Cardiac muscle cell (in vitro differentiated cells and primary cell): ENCODE measurements at regions not wholly inside any gene's neighbourhood (a gene's known extent, or its start where the extent isn't known, plus 50 kb on each side); places are given as distances from the start of the nearest gene placed in this dataset.
"Not testable (repeated sequence)": the region's sequence is repeated elsewhere in the genome, so short reads cannot be mapped to it uniquely, and the experiment has no call there.

ENCODE experiments used
- DNase-seq, 2 donors: peaks; one replicate each; pipeline versions ENCODE4 v3.0.0 to v3.0.0-alpha.2; 2010 to 2017; ENCODE audit warnings: low read depth in 1 of 2, low spot score in 1 of 2
- H3K27ac ChIP-seq: fragments of 200-600 bp; sonication (generic); 2 replicates; pipeline ENCODE4 v1.5.1; 2016
- H3K27me3 ChIP-seq: fragments of 200-600 bp; sonication (generic); 2 replicates; pipeline ENCODE4 v1.6.0; 2016; ENCODE audit warnings: control low read depth
- H3K36me3 ChIP-seq: fragments of 200-600 bp; sonication (generic); 2 replicates; pipeline ENCODE4 v1.5.1; 2016; ENCODE audit warnings: control low read depth
- H3K4me1 ChIP-seq: fragments of 200-600 bp; sonication (generic); 2 replicates; pipeline ENCODE4 v1.8.1; 2017; ENCODE audit warnings: low read depth, mild to moderate bottlenecking, mixed run types
- H3K4me3 ChIP-seq: fragments of 200-600 bp; sonication (generic); 2 replicates; pipeline ENCODE4 v1.5.1; 2016; ENCODE audit warnings: mild to moderate bottlenecking
- H3K9me3 ChIP-seq: fragments of 200-600 bp; sonication (generic); 2 replicates; pipeline ENCODE4 v1.5.1; 2017; ENCODE audit warnings: low read depth, mild to moderate bottlenecking, control low read depth
- TF ChIP-seq, protein P1 (sequence below): IDR thresholded peaks from 2 replicates; pipeline ENCODE4 v1.5.1; 2012; ENCODE audit warnings: low read depth, mild to moderate bottlenecking, low read length

DNA sequence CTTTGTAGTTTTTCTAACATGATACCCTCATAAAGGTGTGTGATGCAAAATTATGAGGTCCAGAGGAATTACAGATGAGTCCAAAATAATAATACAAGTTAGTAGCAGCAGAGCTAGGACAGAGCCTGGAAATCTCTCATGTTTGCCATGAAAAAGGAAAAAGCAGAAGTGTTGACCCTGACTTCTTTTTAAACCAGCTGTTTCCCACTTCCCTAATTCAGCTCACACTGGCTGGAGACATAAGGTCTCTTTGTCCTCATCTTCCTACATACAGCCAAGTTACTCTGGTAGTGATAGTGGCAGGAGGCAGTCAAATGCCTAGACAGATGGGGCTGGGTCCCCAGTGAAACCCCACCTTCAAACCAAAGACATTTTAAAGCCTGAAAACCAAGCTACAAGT is 269.2 kb downstream of the C7orf25 start:
- no peaks in the 10 kb centered on the region for H3K27me3 ChIP-seq
- H3K4me3 ChIP-seq = no peak overlapping the region
- TF ChIP-seq, protein P1, sequence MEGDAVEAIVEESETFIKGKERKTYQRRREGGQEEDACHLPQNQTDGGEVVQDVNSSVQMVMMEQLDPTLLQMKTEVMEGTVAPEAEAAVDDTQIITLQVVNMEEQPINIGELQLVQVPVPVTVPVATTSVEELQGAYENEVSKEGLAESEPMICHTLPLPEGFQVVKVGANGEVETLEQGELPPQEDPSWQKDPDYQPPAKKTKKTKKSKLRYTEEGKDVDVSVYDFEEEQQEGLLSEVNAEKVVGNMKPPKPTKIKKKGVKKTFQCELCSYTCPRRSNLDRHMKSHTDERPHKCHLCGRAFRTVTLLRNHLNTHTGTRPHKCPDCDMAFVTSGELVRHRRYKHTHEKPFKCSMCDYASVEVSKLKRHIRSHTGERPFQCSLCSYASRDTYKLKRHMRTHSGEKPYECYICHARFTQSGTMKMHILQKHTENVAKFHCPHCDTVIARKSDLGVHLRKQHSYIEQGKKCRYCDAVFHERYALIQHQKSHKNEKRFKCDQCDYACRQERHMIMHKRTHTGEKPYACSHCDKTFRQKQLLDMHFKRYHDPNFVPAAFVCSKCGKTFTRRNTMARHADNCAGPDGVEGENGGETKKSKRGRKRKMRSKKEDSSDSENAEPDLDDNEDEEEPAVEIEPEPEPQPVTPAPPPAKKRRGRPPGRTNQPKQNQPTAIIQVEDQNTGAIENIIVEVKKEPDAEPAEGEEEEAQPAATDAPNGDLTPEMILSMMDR = no peak
- no peak overlapping the region for H3K27ac ChIP-seq
- H3K36me3 ChIP-seq = no peaks in the 10 kb centered on the region
- DNase-seq = no peak
- no peaks in the 10 kb centered on the region for H3K9me3 ChIP-seq
- H3K4me1 ChIP-seq = peaks cover 6% of the 10 kb centered on the region

- Histone ChIP-seq H3K36me3 (no peaks in the 10 kb centered on the region), H3K4me1 (peaks cover 6% of the 10 kb centered on the region), H3K27ac (no peak overlapping the region), H3K9me3 (no peaks in the 10 kb centered on the region), H3K4me3 (no peak overlapping the region), H3K27me3 (no peaks in the 10 kb centered on the region)
- TF ChIP-seq, protein P1 = no peak
- DNase-seq = no peak
Measured at GRCh38 chr7:42639930-42640329, 271.9 kb downstream of the C7orf25 start.

DNA sequence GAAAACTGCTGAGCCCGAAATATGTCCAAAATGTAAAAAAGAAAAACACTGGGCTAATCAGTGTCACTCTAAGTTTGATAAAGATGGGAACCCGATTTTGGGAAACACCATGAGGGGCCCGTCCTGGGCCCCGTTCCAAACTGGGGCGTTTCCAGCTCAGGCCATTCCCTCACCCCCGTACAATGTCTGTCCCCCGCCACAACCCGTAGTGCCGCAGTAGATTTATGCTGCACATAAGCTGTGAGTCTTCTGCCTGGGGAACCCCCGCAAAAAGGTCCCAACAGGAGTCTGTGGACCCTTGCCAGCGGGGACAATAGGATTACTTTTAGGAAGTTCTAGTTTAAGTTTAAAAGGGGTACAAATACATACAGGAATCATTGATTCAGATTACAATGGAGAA is 275.5 kb downstream of the C7orf25 start:
- H3K4me1 ChIP-seq, H3K27ac ChIP-seq, H3K27me3 ChIP-seq, H3K9me3 ChIP-seq, H3K4me3 ChIP-seq, H3K36me3 ChIP-seq, DNase-seq: not testable (repeated sequence)

DNA sequence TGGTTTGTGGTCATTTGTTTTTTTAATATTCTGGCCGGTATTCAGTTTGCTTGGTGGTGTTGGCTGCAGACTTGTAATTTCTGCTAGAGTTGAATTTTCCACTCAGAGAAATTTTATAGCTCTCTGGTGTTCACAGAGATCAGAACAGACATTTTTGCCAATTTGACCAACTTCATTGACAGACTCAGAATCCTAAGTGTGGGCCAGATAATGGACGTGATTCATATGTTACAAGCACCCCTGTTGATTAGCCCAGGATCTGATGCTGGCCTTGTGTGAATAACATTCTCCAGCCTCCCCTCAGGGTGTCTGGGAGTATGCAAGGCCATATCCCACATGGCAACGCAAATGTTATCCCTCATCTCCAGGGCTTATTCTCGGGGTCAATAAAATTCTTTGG is 283.8 kb downstream of the C7orf25 start:
- H3K36me3 ChIP-seq = no peaks in the 10 kb centered on the region
- H3K4me3 ChIP-seq = no peak overlapping the region
- TF ChIP-seq, protein P1 = no peak
- H3K27ac ChIP-seq = no peak overlapping the region
- no peaks in the 10 kb centered on the region for H3K27me3 ChIP-seq
- H3K4me1 ChIP-seq = no peaks in the 10 kb centered on the region
- DNase-seq = no peak
- no peaks in the 10 kb centered on the region for H3K9me3 ChIP-seq

- no peak for DNase-seq
- no peak overlapping the region for H3K27ac ChIP-seq
- TF ChIP-seq, protein P1 = no peak
- H3K27me3 ChIP-seq = no peaks in the 10 kb centered on the region
- H3K36me3 ChIP-seq = no peaks in the 10 kb centered on the region
- no peaks in the 10 kb centered on the region for H3K9me3 ChIP-seq
- H3K4me1 ChIP-seq = no peaks in the 10 kb centered on the region
- no peak overlapping the region for H3K4me3 ChIP-seq
Measured at GRCh38 chr7:42627626-42628025, 284.2 kb downstream of the C7orf25 start.

DNA sequence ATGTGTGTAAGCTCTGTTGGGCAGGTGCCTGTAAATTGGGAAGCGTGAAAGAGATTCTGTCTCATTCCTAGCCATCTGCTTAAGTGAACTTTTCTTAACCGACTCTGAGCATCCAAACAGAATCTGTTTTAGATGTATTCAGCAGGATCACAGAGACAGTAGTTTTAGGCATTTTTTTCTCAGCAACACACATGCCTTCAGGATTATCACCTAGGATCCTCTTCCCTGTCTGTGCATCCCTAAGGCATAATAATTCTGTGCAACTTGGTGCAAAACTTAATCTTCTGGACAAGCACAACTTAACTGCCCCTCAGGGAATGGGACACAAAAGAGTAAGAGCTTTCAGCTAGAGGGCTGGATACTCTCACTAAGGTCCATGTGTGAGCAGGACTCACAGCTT is 284.8 kb downstream of the C7orf25 start:
- no peaks in the 10 kb centered on the region for H3K9me3 ChIP-seq
- no peak overlapping the region for H3K4me3 ChIP-seq
- DNase-seq = no peak
- TF ChIP-seq, protein P1 = no peak
- H3K36me3 ChIP-seq = no peaks in the 10 kb centered on the region
- H3K4me1 ChIP-seq = peaks cover under 1% of the 10 kb centered on the region
- no peaks in the 10 kb centered on the region for H3K27me3 ChIP-seq
- H3K27ac ChIP-seq = no peak overlapping the region
